MM.1S (cell line): ENCODE measurements at regions not wholly inside any gene's neighbourhood (a gene's known extent, or its start where the extent isn't known, plus 50 kb on each side); places are given as distances from the start of the nearest gene placed in this dataset.

Experiments
- CTCF ChIP-seq: fragments of 300-600 bp; sonication (generic); IDR thresholded peaks from 2 replicates; pipeline ENCODE4 v1.5.1; 2016; ENCODE audit warnings: antibody characterized with exemption, low read length, mixed read lengths
- EZH2 ChIP-seq: fragments of 300-600 bp; sonication (generic); optimal IDR thresholded peaks from 2 replicates; pipeline ENCODE3; 2017; ENCODE audit warnings: low read depth, mild to moderate bottlenecking, antibody characterized with exemption, low read length, mixed read lengths
- EZH2phosphoT487 ChIP-seq: fragments of 300-600 bp; sonication (generic); IDR thresholded peaks from 2 replicates; pipeline ENCODE4 v1.6.1; 2018; ENCODE audit warnings: antibody characterized with exemption, low read length

GRCh38 chr3:106795553-106795952 is 581.7 kb upstream of the CCDC54 start:
- TF ChIP-seq CTCF (no peak), EZH2phosphoT487 (no peak), EZH2 (no peak)
